ENCODE measurements at regions not wholly inside any gene's neighbourhood (a gene's known extent, or its start where the extent isn't known, plus 50 kb on each side); places are given as distances from the start of the nearest gene placed in this dataset.

GRCh38 chr5:171599411-171599810 is 180.0 kb downstream of the FGF18 start:
- DNase-seq (ENCODE audit: extremely low spot score, insufficient read length, low read depth), result no peak
- no peak for FAIRE-seq

GRCh38 chr5:171599957-171600612 is 180.6 kb downstream of the FGF18 start:
- DNase-seq (ENCODE audit: extremely low spot score, insufficient read length, low read depth) (no peak), FAIRE-seq (no peak)

- FAIRE-seq (no peak), DNase-seq (ENCODE audit: extremely low spot score, insufficient read length, low read depth) (no peak)
These were observed 181.4 kb downstream of the FGF18 start for GRCh38 chr5:171600741-171601265.

GRCh38 chr5:171601266-171601881 is 181.9 kb downstream of the FGF18 start:
- DNase-seq (ENCODE audit: extremely low spot score, insufficient read length, low read depth) (no peak), FAIRE-seq (no peak)

GRCh38 chr5:171603591-171603990 is 182.0 kb upstream of the SMIM23 start:
- no peak for FAIRE-seq
- no peak for DNase-seq (ENCODE audit: extremely low spot score, insufficient read length, low read depth)

GRCh38 chr5:171604195-171604594 is 181.4 kb upstream of the SMIM23 start:
- FAIRE-seq (no peak), DNase-seq (ENCODE audit: extremely low spot score, insufficient read length, low read depth) (no peak)

GRCh38 chr5:171606414-171607024 is 179.1 kb upstream of the SMIM23 start:
- DNase-seq (ENCODE audit: extremely low spot score, insufficient read length, low read depth) (no peak), FAIRE-seq (peak; percentile 46)

- DNase-seq (ENCODE audit: extremely low spot score, insufficient read length, low read depth) (no peak), FAIRE-seq (no peak)
These were observed 177.8 kb upstream of the SMIM23 start for GRCh38 chr5:171607863-171608262.

GRCh38 chr5:171609806-171610452 is 175.7 kb upstream of the SMIM23 start:
- FAIRE-seq (no peak), DNase-seq (ENCODE audit: extremely low spot score, insufficient read length, low read depth) (no peak)

GRCh38 chr5:171610686-171611085 is 174.9 kb upstream of the SMIM23 start:
- FAIRE-seq (no peak), DNase-seq (ENCODE audit: extremely low spot score, insufficient read length, low read depth) (no peak)

GRCh38 chr5:171612749-171613148 is 172.9 kb upstream of the SMIM23 start:
- DNase-seq (ENCODE audit: extremely low spot score, insufficient read length, low read depth) (no peak), FAIRE-seq (no peak)

- FAIRE-seq (no peak), DNase-seq (ENCODE audit: extremely low spot score, insufficient read length, low read depth) (no peak)
These were observed 171.1 kb upstream of the SMIM23 start for GRCh38 chr5:171614511-171614910.

- FAIRE-seq (no peak), DNase-seq (ENCODE audit: extremely low spot score, insufficient read length, low read depth) (no peak)
These were observed 170.5 kb upstream of the SMIM23 start for GRCh38 chr5:171614971-171615653.

- FAIRE-seq (no peak), DNase-seq (ENCODE audit: extremely low spot score, insufficient read length, low read depth) (no peak)
These were observed 169.6 kb upstream of the SMIM23 start for GRCh38 chr5:171615705-171616640.

GRCh38 chr5:171617266-171617665 is 168.4 kb upstream of the SMIM23 start:
- DNase-seq (ENCODE audit: extremely low spot score, insufficient read length, low read depth) (no peak), FAIRE-seq (no peak)

- no peak for DNase-seq (ENCODE audit: extremely low spot score, insufficient read length, low read depth)
- FAIRE-seq, result no peak
These were observed 167.6 kb upstream of the SMIM23 start for GRCh38 chr5:171617817-171618591.

- FAIRE-seq, result no peak
These were observed 166.4 kb upstream of the SMIM23 start for GRCh38 chr5:171619196-171619595.

GRCh38 chr5:171619744-171620143 is 165.9 kb upstream of the SMIM23 start:
- DNase-seq (ENCODE audit: extremely low spot score, insufficient read length, low read depth) (no peak), FAIRE-seq (no peak)

More at GRCh38 chr5:171619196-171619595, 166.4 kb upstream of the SMIM23 start:
- no peak for DNase-seq (ENCODE audit: extremely low spot score, insufficient read length, low read depth)

Measured in GM18507 (cell line).